SK-N-SH treated with all-trans-retinoic acid at 6 μM for 48 hours (cell line): ENCODE measurements at regions not wholly inside any gene's neighbourhood (a gene's known extent, or its start where the extent isn't known, plus 50 kb on each side); places are given as distances from the start of the nearest gene placed in this dataset.

ENCODE experiments used
- ATAC-seq: fragments of 200-7000 bp; cut with Tn5 transposase; 3 replicates; pipeline ENCODE4 v1.9.1; 2020; ENCODE audit warnings: mild to moderate bottlenecking, moderate library complexity
- ARNTL ChIP-seq: fragments of 450-650 bp; formaldehyde crosslinking; IDR thresholded peaks from 2 replicates; pipeline ENCODE4 v1.5.0; 2020; ENCODE audit warnings: low read depth, mild to moderate bottlenecking, moderate library complexity, borderline replicate concordance
- BACH2 ChIP-seq: fragments of 250-450 bp; sonication (Bioruptor Pico); IDR thresholded peaks from 2 replicates; pipeline ENCODE4 v1.9.0; 2021; ENCODE audit warnings: mild to moderate bottlenecking, borderline replicate concordance
- CSDC2 ChIP-seq: fragments of 250-450 bp; sonication (Bioruptor Pico); IDR thresholded peaks from 2 replicates; pipeline ENCODE4 v1.5.0; 2020; ENCODE audit warnings: mild to moderate bottlenecking, moderate library complexity
- ESRRG ChIP-seq: fragments of 250-450 bp; sonication (Bioruptor Pico); IDR thresholded peaks from 2 replicates; pipeline ENCODE4 v1.6.1; 2021; ENCODE audit warnings: mild to moderate bottlenecking
- GLIS3 ChIP-seq: fragments of 250-450 bp; sonication (Bioruptor Pico); IDR thresholded peaks from 2 replicates; pipeline ENCODE4 v1.5.0; 2020; ENCODE audit warnings: mild to moderate bottlenecking, moderate library complexity
- OSR1 ChIP-seq: fragments of 250-450 bp; sonication (Bioruptor Pico); IDR thresholded peaks from 2 replicates; pipeline ENCODE4 v1.8.0; 2022; ENCODE audit warnings: moderate library complexity, mild to moderate bottlenecking, inconsistent platforms
- PPARA ChIP-seq: fragments of 250-450 bp; sonication (Bioruptor Pico); IDR thresholded peaks from 2 replicates; pipeline ENCODE4 v1.5.0; 2020; ENCODE audit warnings: mild to moderate bottlenecking, borderline replicate concordance
- RARB ChIP-seq: fragments of 250-450 bp; sonication (Bioruptor Pico); IDR thresholded peaks from 2 replicates; pipeline ENCODE4 v1.8.0; 2021; ENCODE audit warnings: mild to moderate bottlenecking, moderate library complexity
- SNAI2 ChIP-seq: fragments of 250-450 bp; sonication (Bioruptor Pico); IDR thresholded peaks from 2 replicates; pipeline ENCODE4 v1.5.0; 2020; ENCODE audit warnings: mild to moderate bottlenecking, moderate library complexity
- TCF4 ChIP-seq: fragments of 250-450 bp; sonication (Bioruptor Pico); IDR thresholded peaks from 2 replicates; pipeline ENCODE4 v1.8.0; 2021; ENCODE audit warnings: mild to moderate bottlenecking, moderate library complexity, borderline replicate concordance
- TOX ChIP-seq: fragments of 250-450 bp; sonication (Bioruptor Pico); IDR thresholded peaks from 2 replicates; pipeline ENCODE4 v1.8.0; 2021; ENCODE audit warnings: mild to moderate bottlenecking, moderate library complexity, borderline replicate concordance
- ZC3H10 ChIP-seq: fragments of 250-450 bp; sonication (Bioruptor Pico); IDR thresholded peaks from 2 replicates; pipeline ENCODE4 v1.5.1; 2021; ENCODE audit warnings: mild to moderate bottlenecking, moderate library complexity
- ZFP3 ChIP-seq: fragments of 250-450 bp; sonication (Bioruptor Pico); IDR thresholded peaks from 2 replicates; pipeline ENCODE4 v1.5.0; 2020; ENCODE audit warnings: mild to moderate bottlenecking, moderate library complexity
- ZFP30 ChIP-seq: fragments of 450-650 bp; formaldehyde crosslinking; IDR thresholded peaks from 2 replicates; pipeline ENCODE4 v1.5.0; 2022; ENCODE audit warnings: mild to moderate bottlenecking, moderate library complexity
- ZNF70 ChIP-seq: fragments of 450-650 bp; formaldehyde crosslinking; IDR thresholded peaks from 2 replicates; pipeline ENCODE4 v1.5.0; 2020; ENCODE audit warnings: mild to moderate bottlenecking, moderate library complexity
- ZNF8 ChIP-seq: fragments of 450-650 bp; formaldehyde crosslinking; IDR thresholded peaks from 2 replicates; pipeline ENCODE4 v1.5.0; 2020; ENCODE audit warnings: mild to moderate bottlenecking, moderate library complexity
- TF ChIP-seq, protein P1 (sequence below): fragments of 250-450 bp; sonication (Bioruptor Pico); IDR thresholded peaks from 2 replicates; pipeline ENCODE4 v1.8.0; 2021; ENCODE audit warnings: low read depth, mild to moderate bottlenecking, moderate library complexity, borderline replicate concordance
- TF ChIP-seq, protein P2 (sequence below): fragments of 250-450 bp; sonication (Bioruptor Pico); IDR thresholded peaks from 2 replicates; pipeline ENCODE4 v1.5.1; 2021; ENCODE audit warnings: mild to moderate bottlenecking, moderate library complexity
- TF ChIP-seq, protein P3 (sequence below): fragments of 250-450 bp; sonication (Bioruptor Pico); IDR thresholded peaks from 2 replicates; pipeline ENCODE4 v1.5.0; 2020; ENCODE audit warnings: mild to moderate bottlenecking, moderate library complexity
- TF ChIP-seq, protein P4 (sequence below): fragments of 250-450 bp; sonication (Bioruptor Pico); IDR thresholded peaks from 2 replicates; pipeline ENCODE4 v1.5.1; 2020; ENCODE audit warnings: low read depth, mild to moderate bottlenecking, moderate library complexity
- TF ChIP-seq, protein P5 (sequence below): fragments of 250-450 bp; sonication (Bioruptor Pico); IDR thresholded peaks from 2 replicates; pipeline ENCODE4 v1.8.0; 2020; ENCODE audit warnings: mild to moderate bottlenecking, moderate library complexity, borderline replicate concordance

DNA sequence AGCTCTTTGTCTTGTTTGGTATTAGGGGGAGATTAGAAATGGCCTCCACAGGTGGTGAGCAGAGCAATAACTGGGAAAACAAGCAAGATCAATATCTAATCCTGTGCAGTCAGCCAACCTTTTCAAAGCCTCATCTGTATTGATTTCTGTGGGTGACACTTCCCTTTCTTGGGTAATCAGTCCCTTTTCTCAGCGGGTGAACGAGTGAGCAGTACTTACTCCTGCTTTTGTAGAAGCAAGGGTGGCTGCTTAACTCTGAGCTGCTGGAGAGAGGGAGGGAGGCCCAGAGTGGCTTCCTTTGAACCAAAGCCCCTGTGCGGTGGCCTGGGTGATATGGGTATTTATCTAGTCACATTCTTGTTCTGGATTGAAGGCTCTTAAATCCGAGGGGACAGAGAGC lies 254.8 kb upstream of the CHD6 start:
- TF ChIP-seq, protein P1, sequence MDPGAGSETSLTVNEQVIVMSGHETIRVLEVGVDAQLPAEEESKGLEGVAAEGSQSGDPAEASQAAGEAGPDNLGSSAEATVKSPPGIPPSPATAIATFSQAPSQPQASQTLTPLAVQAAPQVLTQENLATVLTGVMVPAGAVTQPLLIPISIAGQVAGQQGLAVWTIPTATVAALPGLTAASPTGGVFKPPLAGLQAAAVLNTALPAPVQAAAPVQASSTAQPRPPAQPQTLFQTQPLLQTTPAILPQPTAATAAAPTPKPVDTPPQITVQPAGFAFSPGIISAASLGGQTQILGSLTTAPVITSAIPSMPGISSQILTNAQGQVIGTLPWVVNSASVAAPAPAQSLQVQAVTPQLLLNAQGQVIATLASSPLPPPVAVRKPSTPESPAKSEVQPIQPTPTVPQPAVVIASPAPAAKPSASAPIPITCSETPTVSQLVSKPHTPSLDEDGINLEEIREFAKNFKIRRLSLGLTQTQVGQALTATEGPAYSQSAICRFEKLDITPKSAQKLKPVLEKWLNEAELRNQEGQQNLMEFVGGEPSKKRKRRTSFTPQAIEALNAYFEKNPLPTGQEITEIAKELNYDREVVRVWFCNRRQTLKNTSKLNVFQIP (CRISPR knock-in tag): no peak
- TF ChIP-seq ZNF8 (CRISPR knock-in tag): no peak
- no peak for TF ChIP-seq ZNF70
- TF ChIP-seq ZFP3 (CRISPR knock-in tag): no peak
- TF ChIP-seq TCF4 (CRISPR knock-in tag): no peak
- no peak for TF ChIP-seq CSDC2
- TF ChIP-seq, protein P2, sequence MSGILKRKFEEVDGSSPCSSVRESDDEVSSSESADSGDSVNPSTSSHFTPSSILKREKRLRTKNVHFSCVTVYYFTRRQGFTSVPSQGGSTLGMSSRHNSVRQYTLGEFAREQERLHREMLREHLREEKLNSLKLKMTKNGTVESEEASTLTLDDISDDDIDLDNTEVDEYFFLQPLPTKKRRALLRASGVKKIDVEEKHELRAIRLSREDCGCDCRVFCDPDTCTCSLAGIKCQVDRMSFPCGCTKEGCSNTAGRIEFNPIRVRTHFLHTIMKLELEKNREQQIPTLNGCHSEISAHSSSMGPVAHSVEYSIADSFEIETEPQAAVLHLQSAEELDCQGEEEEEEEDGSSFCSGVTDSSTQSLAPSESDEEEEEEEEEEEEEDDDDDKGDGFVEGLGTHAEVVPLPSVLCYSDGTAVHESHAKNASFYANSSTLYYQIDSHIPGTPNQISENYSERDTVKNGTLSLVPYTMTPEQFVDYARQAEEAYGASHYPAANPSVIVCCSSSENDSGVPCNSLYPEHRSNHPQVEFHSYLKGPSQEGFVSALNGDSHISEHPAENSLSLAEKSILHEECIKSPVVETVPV: no peak
- TF ChIP-seq OSR1 (CRISPR knock-in tag): no peak
- no peak for TF ChIP-seq RARB (CRISPR knock-in tag)
- TF ChIP-seq SNAI2 (CRISPR knock-in tag): no peak
- no peak for TF ChIP-seq ARNTL
- TF ChIP-seq ZFP30 (CRISPR knock-in tag): no peak
- TF ChIP-seq BACH2 (CRISPR knock-in tag): no peak
- TF ChIP-seq, protein P3, sequence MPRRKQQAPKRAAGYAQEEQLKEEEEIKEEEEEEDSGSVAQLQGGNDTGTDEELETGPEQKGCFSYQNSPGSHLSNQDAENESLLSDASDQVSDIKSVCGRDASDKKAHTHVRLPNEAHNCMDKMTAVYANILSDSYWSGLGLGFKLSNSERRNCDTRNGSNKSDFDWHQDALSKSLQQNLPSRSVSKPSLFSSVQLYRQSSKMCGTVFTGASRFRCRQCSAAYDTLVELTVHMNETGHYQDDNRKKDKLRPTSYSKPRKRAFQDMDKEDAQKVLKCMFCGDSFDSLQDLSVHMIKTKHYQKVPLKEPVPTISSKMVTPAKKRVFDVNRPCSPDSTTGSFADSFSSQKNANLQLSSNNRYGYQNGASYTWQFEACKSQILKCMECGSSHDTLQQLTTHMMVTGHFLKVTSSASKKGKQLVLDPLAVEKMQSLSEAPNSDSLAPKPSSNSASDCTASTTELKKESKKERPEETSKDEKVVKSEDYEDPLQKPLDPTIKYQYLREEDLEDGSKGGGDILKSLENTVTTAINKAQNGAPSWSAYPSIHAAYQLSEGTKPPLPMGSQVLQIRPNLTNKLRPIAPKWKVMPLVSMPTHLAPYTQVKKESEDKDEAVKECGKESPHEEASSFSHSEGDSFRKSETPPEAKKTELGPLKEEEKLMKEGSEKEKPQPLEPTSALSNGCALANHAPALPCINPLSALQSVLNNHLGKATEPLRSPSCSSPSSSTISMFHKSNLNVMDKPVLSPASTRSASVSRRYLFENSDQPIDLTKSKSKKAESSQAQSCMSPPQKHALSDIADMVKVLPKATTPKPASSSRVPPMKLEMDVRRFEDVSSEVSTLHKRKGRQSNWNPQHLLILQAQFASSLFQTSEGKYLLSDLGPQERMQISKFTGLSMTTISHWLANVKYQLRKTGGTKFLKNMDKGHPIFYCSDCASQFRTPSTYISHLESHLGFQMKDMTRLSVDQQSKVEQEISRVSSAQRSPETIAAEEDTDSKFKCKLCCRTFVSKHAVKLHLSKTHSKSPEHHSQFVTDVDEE (CRISPR knock-in tag): no peak
- TF ChIP-seq, protein P4, sequence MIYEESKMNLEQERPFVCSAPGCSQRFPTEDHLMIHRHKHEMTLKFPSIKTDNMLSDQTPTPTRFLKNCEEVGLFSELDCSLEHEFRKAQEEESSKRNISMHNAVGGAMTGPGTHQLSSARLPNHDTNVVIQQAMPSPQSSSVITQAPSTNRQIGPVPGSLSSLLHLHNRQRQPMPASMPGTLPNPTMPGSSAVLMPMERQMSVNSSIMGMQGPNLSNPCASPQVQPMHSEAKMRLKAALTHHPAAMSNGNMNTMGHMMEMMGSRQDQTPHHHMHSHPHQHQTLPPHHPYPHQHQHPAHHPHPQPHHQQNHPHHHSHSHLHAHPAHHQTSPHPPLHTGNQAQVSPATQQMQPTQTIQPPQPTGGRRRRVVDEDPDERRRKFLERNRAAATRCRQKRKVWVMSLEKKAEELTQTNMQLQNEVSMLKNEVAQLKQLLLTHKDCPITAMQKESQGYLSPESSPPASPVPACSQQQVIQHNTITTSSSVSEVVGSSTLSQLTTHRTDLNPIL (CRISPR knock-in tag): no peak
- TF ChIP-seq GLIS3 (CRISPR knock-in tag): no peak
- TF ChIP-seq TOX (CRISPR knock-in tag): no peak
- TF ChIP-seq, protein P5, sequence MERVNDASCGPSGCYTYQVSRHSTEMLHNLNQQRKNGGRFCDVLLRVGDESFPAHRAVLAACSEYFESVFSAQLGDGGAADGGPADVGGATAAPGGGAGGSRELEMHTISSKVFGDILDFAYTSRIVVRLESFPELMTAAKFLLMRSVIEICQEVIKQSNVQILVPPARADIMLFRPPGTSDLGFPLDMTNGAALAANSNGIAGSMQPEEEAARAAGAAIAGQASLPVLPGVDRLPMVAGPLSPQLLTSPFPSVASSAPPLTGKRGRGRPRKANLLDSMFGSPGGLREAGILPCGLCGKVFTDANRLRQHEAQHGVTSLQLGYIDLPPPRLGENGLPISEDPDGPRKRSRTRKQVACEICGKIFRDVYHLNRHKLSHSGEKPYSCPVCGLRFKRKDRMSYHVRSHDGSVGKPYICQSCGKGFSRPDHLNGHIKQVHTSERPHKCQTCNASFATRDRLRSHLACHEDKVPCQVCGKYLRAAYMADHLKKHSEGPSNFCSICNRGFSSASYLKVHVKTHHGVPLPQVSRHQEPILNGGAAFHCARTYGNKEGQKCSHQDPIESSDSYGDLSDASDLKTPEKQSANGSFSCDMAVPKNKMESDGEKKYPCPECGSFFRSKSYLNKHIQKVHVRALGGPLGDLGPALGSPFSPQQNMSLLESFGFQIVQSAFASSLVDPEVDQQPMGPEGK: no peak
- no peak for ATAC-seq

DNA sequence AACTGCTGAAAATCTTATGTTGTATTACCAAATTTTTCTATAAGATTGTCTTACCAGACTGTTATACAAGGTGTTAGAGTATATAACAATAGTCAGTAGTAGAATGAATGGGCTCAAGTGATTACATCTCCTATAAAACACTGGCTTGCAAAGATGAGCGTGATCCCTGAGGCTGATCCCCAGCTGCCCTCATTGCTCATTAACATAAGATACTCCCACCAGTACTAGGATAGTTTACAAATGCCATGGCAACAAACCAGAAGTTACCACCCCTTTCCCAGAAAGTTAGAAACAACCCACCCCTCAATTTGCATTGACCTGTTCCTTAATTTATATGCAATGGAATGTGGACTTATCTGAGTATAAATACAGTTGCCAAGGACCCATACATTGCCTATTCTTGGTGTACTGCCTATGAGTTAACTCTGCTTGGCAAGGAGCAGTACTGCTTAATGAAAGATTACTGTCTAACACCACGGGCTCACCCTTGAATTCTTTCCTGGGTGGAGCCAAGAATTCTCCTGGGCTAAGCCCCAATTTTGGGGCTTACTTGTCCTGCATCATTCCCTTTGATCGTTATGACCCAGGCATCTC lies 252.8 kb upstream of the CHD6 start:
- TF ChIP-seq ZC3H10 (CRISPR knock-in tag): no peak
- TF ChIP-seq, protein P4 (CRISPR knock-in tag): no peak
- TF ChIP-seq RARB (CRISPR knock-in tag): no peak
- TF ChIP-seq, protein P2: no peak
- TF ChIP-seq ARNTL: no peak
- no peak for TF ChIP-seq ESRRG (CRISPR knock-in tag)
- no peak for TF ChIP-seq BACH2 (CRISPR knock-in tag)
- TF ChIP-seq TCF4 (CRISPR knock-in tag): no peak
- no peak for TF ChIP-seq OSR1 (CRISPR knock-in tag)
- no peak for TF ChIP-seq ZFP30 (CRISPR knock-in tag)
- TF ChIP-seq PPARA (CRISPR knock-in tag): no peak
- TF ChIP-seq ZFP3 (CRISPR knock-in tag): no peak
- TF ChIP-seq CSDC2: no peak
- no peak for ATAC-seq
